ENCODE measurements at regions not wholly inside any gene's neighbourhood (a gene's known extent, or its start where the extent isn't known, plus 50 kb on each side); places are given as distances from the start of the nearest gene placed in this dataset.

DNA sequence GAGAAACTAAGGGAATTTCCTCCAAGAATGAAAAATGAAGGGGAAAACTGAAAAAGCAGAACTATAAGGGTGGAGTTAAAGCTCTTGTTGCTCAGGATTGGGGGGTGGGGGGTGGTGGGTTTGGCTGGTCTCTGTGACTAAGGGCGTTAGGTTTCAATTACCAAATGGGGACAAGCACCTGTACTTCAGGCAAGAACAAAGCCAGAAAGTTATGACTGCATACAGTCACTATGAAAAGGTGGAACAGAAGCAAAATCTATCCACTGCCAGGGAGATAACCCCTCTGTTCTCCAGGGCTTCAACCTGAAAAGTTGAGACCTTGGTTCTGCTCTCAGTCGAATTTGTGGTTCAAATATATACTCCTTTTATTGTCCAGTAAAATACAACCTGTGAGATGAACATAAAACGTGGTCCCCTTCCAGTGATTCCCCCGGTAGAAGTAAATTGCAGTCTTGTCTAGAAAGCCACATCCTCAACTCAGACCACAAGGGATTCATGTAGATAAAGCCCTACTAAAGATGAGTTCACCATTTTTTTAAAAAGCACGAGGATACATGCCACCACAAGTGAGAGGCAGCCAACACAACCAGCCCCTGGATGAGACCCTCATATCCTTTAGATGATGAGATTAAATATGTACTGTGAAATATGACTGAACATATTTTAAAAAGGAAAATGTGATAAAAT is 257.1 kb upstream of the RPS6KA3 start:
- TF ChIP-seq CTCF (IDR thresholded peaks at IDR 0.05), result no peak
- no peak for TF ChIP-seq EZH2phosphoT487 (IDR thresholded peaks at IDR 0.05; ENCODE audit: borderline replicate concordance, low read depth)
- TF ChIP-seq FOXJ3 (CRISPR knock-in tag; IDR thresholded peaks at IDR 0.05), result no peak
- no peak for TF ChIP-seq YY1 (IDR thresholded peaks at IDR 0.05; ENCODE audit: low read depth)
- TF ChIP-seq RAD21 (IDR thresholded peaks at IDR 0.05; ENCODE audit: low read length), result no peak
